NCI-H524 treated with DMSO at 0.1 percent for 48 hours (cell line): ENCODE measurements at regions not wholly inside any gene's neighbourhood (a gene's known extent, or its start where the extent isn't known, plus 50 kb on each side); places are given as distances from the start of the nearest gene placed in this dataset.
"Not testable (repeated sequence)": the region's sequence is repeated elsewhere in the genome, so short reads cannot be mapped to it uniquely, and the experiment has no call there.

ENCODE experiments used
- DNase-seq: peaks from one replicate; lab custom pipeline; 2025; lab: John Stamatoyannopoulos, UW

DNA sequence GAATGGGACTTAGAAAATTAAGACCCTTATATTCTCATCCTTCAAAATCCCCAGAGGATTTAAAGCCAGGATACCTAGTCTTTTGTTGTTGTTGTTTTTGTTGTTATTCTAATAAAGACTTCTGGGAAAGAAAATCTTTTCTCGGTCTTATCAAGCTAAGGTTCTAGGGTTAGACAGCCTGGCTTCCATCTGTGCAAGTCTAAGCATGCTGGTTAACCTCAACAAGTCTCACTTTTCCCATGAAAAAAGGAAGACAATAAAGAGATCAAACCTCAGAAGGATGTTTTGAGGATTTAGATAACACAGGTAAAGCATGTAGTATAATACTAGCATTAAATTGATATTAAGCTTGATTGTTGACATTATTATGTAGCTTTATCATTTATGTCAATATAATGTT lies 486.4 kb upstream of the SOX9 start:
- DNase-seq: no peak

DNA sequence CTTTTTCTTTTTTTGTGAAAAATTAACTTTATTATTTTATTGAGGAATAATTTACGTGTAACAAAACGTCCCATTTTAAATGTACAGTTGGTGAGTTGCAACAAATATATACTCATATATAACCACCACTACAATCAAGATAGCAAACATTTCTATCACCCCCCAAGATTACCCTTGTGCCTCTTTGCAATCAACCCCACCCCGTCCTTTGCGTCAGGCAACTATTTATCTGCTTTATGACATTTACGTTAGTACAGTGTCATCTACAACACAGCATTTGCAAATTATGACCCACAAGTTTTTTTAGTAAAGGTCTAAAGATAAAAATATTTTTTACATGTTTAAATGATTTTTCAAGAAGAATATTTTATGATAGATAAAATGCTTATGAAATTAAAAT lies 485.6 kb upstream of the SOX9 start:
- DNase-seq: no peak

DNA sequence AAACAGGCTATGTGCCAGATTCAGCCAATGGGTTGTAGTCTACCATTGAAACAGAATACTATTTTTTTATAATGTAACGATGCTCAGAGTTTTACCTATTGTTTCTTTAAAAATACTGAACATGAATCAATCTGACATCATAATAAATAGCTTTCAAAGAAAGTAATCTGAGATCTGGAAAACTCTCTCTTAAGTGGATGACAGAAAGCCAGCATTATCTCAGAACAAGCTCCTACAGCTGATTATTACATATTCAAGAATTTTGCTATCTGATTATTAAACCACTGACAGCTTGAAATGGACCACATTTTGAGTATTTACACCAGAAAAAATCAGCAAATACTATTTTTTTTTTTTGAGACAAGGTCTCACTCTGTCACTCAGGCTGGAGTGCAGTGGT lies 484.2 kb upstream of the SOX9 start:
- no peak for DNase-seq

DNA sequence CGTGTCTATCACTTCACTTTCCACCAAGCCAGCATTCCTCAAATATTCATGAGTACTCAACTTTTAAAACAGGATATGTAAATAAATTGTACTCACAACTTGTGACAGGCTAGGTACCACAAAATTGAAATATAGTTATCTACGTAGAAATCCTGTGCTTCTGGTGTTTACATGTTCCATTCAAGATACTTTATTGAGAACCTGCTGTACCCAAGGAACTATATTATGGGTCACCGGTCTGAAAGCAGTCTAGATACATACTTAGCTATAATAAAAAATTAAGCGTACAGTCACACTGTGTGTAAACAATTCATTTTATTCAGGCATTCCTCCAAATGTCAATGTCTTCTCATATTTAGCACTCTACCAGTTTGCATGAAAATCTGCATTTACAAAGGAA lies 482.2 kb upstream of the SOX9 start:
- no peak for DNase-seq

DNA sequence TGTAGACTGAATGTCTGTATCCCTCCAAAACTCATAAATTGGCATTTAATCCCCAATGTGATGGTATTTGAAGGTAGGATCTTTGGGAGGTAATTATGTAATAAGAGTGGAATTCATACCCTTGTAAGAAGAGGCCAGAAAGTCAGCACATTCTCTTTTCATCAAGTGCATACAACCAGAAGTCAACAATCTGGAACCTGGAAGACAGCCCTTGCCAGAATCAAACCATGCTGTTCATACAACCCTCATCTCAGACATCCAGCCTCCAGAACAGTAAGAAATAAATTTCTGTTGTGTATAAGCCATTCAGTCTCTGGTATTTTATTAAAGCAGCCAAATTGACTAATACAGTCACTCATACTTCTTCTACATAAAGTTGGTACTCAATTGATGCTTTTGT lies 481.0 kb upstream of the SOX9 start:
- no peak for DNase-seq

DNA sequence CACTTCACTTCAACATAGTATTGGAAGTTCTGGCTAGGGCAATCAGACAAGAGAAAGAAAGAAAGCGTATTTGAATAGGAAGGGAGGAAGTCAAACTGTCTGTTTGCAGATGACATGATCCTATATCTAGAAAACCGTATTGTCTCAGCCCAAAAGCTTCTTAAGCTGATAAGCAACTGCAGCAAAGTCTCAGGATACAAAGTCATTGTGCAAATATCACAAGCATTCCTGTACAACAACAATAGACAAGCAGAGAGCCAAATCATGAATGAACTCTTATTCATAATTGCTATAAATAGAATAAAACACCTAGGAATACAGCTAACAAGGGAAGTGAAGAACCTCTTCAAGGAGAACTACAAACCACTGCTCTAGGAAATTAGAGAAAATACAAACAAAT lies 473.9 kb upstream of the SOX9 start:
- DNase-seq: not testable (repeated sequence)

DNA sequence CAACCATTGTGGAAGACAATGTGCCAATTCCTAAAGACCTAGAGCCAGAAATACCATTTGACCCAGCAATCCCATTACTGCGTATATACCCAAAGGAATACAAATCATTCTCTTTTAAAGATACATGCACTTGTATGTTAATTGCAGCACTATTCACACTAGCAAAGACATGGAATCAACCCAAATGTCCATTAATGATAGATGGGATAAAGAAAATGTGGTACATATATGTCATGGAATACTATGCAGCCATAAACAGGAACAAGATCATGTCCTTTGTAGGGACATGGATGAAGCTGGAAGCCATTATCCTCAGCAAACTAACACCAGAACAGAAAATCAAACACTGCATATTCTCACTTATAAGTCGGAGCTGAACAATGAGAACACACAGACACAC lies 472.5 kb upstream of the SOX9 start:
- DNase-seq: not testable (repeated sequence)

DNA sequence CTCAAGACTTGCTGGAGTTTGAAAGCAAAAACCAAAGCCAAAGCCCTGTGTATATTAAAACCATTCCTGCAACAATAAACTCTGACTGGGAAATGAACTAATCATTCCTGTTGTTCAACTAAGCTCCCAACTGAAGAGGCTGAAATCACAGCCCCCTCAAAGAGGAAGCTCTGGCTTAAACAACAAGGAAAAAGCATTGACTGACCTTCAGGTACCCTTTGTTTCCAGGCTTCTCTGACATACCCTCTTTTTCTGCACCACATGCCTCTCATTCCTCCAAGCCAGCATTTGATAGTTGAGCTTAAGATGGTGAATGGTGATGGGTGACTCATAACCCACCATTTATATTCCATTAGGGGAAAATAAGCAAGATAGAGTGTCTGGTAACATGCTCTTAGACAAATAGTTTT lies 470.9 kb upstream of the SOX9 start:
- no peak for DNase-seq

DNA sequence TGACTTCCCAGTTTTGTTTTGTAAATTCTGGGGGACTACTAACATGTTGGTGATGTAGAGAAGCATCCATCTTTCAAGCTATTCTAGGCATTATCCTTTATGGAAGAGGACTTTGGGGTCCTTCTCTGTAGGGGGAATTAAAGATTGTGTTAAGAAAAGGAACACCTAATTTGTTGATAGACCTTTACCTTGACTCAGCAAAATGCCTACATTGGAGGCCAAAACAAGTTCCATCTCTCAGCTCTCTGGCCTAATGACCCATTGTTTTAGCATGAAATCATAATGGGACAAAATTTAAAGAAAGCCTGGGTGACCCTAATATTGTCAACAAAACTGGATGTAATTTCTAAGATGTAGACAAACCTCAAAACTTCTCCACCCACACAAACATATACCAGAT lies 465.3 kb upstream of the SOX9 start:
- no peak for DNase-seq

DNA sequence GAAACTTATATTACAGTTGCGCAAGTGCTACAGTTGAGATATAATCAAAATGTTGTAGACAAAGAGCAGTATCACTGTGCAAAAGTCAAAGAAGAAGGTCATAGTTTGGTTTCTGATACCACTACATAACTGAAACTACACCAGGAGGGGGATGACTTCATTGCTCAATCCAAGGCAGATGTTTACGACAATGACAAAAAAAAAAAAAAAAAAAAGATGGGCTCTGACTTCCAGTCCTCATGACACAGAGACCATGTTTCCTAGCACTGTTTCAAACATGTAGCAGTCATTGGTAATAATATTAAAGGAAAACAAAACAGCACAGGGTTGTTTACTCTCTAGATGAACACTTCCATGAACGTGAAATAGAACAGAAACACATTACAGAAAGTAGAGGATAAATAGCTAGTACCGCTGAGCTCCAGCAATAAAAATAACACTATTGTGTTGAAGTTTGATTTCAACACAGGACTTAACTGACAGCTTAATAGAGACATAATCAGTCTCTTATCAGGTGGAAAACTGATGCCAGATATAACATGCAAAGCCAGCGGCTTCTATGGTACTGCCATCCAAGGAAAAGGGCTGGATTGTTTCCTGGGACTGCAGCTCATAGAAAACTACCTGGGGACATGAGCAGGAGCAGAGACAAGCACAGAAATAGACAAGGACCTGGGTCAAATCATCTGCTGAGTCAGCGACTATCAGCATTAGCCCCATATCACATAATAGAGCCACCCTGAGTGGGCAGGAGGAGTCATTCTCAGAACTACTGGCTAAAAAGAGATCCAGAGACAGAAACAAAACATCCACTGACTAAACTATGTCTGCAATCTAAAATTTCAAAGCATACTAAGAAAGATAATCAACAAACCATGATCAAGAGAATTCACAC lies 463.6 kb upstream of the SOX9 start:
- DNase-seq: no peak

DNA sequence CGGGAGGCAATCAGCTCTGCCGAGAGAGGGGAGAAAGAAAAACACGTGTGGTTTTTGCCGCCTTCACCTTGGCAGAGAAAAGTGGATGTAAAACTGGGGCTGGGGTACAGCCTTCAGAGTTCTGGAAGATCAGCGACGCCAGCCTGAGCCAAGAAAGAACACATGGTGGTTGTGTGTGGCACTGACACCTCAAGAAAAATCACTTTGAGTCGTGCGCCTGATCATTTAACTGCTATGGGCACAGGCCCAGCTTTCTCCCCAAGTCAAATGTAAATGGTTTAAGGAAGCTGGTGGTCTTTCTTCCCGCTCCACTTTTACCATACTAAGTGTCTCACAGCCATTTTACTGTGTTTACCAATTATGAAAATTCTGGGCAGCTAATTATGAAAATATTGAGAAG lies 461.8 kb upstream of the SOX9 start:
- DNase-seq: no peak

DNA sequence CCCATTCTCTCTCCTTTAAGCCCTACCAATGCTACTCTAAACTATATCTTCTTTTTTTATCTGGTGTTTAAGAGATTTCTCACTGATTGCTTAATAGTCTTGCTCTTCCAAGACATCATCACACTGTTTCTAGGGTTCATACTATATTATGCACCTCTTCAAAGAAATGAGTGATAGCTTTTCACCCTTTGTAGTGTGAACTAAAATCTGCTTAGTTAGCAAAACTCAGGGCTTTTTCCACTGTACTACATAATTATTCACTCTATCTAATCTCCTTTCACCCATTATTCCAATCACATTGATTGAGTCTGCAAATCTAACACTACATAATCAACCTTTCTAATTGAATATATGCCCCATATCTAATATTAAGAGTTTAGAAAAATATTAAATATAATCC lies 456.0 kb upstream of the SOX9 start:
- no peak for DNase-seq

DNA sequence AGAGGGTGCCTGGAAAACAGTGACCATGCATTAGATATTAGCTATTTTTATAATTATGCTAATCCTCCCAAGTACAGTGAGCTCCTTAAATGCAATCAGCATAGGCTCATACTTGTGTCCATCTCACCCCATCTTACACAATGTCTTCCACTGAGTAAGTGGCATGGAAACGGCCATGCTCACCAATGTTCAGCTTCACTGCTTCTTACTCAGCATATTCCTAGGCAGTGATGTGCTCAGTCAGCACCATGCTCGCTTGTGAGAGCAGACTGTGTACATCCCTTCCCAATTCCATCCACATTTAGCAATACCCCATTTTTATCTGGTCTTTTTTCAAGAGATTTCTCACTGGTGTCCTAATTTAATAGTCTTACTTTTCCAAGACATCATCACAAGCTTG lies 454.8 kb upstream of the SOX9 start:
- no peak for DNase-seq

DNA sequence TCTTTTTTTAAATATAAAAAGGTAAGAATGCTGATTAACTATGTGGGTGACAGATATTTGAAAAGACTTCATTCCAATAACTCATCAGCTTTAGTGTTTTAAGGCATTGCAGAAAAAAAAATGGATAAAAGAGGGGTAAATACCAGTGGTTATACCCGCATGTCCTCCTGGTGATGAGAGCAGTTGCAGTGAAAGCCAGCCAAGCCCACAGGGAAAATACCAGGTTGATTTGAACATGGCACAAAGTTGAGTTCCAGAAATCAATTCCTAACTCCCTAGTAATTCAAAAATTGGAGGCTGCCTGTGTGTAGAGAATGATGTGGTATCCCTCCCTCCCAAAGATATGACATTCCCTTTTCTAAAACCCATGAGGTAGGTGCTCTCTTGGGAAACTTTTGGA lies 453.2 kb upstream of the SOX9 start:
- DNase-seq: no peak

DNA sequence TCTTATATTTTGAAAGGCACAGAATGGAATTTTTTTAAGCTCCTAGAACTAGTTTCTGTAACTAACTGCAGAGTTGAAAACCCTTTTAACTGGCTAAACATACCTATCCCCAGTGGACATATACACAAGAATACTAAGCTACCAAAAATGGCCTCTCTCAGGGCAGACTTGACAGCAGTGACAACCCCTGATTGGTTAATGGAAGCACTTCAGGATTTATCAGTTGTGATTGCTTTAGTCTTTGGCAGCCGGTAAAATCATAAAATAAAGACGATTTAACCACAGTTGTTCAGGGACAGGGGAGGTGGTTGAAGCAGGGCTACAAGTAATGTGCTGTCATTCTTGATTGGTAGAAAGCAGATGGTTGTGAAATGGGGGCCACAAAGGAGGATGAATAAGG lies 452.0 kb upstream of the SOX9 start:
- DNase-seq: no peak

DNA sequence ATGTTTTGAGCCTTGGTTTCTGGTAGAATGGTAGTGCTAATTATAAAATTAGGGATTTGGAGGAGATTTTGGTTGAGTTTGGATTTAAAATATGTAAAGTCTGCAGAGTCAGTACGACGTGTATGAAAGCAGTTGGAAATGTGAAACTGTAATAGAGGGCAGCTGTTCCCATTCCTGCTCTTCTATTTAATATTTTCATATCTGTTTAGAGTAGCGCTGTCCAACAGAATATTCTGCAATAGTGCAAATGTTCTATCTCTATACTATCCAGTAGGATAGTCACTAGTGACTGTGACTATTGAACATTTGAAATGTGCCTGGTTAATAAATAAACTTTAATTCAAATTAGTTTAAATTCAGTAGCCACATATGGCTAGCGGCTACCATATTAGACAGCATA lies 443.4 kb upstream of the SOX9 start:
- no peak for DNase-seq

DNA sequence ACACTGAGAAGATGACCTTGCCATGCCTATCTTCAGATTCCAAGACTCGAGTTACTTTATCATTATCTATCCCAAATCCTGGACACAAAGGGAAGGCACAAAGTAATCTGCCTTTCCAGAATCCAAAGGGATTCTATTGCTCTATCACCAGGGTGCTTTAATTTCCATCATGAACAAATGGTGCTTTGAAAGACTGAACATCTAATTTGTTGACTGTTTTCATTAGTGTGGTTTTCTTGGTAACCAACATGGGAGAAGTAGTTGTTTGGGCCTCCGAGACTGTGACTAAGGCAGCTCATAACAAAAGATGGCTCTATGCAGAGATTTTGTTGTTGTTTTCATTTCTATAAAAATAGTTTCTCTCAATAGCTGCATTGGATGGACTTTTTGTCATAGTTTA lies 441.0 kb upstream of the SOX9 start:
- no peak for DNase-seq

DNA sequence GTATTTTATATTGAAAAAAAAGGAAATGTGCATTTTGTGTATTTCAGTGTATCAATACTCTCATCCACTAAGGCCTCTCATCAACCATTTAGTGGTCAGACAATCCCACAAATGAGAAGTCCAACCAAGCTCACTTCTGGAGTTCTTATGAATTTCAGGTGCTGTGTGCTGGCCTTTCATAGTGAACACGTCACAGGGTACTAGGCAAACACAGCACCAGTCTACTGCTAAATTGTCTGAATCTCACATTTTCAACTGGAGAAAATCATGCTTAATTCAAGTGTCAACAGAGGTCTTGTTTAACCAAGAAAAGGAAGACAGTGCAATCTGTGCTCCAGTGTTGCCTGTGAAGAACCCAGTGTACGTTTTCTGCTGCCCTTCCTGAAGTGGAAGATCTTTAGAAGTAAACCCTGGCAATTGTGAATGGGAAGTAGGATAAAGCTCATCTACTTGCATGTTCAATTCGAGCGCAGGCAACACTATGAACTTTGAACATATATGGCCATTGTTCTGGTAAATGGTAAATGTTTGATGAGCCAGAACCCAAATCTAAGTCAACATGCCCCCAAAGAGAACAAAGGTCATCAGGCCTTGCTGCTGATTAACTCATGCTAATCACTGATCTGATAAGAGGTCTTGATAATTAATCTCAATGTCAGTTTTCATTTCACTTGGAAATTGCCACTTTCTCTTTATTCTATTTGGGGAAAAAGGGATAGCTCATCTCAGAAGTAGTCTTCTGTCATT lies 439.2 kb upstream of the SOX9 start:
- DNase-seq: no peak

DNA sequence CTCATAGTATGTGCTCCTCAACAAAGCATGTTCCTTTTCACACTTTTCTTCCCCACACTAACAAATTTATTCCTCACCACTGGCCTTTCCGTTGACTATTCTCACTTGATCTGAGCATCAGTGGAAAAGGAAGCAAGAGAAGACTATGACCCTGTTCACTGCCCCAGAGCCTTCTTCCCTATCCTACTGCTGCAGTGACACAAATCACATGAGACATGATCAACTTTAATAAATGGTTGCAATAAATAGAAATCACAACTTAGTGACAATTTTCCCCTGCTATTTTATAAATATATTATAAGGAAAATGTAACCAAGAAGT lies 438.7 kb upstream of the SOX9 start:
- no peak for DNase-seq

DNA sequence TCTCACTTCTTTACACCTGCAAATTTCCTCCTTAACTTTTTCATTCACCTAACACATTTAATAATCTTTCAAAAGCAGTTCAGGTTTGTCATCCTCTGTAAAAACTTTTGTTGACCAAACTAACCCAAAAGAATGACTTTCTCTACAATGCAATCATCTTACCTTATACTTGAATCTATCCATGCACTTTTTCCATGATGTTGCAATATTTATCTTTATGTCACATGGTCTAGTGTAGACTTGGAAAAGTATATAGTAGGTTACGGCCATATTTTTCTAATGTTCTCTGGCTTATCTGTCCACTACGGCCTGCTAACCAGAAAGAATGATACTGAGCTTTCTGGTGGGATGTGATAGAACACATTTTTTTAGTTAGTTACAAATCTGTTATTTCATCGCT lies 431.0 kb upstream of the SOX9 start:
- no peak for DNase-seq

DNA sequence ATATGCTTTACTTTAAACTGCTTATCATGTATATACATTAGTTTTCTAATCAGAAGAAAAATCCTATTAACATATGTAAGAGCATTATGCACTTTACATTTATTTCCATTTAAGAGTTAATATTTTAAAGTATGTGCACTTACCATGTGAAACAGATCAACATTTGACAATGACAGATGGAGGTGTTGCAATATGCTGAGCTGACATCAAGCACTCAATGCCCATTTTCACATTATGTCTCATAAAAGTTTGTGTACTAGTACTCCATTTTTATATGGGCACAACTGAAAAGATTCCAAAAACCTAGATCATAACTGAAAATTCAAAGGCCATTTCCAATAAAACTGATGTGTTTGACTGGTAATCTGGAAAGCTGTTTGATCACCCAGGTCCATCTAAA lies 420.9 kb upstream of the SOX9 start:
- DNase-seq: no peak

DNA sequence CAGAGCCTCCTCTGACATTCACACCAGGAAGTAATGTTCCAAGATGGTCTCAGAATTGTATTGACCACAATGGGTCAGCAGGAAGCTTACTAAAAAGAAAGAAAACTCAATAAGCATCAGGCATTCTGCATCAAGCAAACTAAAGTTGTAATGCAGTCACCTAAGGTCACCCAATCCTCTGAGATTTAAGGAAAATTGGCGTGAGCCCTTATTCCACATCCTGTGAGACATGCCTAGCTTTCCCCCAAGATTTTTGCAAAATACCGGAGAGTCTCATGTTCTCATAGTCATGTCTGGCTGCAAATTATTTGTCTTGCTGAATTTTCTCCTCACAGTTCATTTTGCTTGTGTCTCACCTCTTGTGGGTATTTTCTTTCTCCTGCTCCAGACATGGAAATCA lies 417.1 kb upstream of the SOX9 start:
- no peak for DNase-seq

DNA sequence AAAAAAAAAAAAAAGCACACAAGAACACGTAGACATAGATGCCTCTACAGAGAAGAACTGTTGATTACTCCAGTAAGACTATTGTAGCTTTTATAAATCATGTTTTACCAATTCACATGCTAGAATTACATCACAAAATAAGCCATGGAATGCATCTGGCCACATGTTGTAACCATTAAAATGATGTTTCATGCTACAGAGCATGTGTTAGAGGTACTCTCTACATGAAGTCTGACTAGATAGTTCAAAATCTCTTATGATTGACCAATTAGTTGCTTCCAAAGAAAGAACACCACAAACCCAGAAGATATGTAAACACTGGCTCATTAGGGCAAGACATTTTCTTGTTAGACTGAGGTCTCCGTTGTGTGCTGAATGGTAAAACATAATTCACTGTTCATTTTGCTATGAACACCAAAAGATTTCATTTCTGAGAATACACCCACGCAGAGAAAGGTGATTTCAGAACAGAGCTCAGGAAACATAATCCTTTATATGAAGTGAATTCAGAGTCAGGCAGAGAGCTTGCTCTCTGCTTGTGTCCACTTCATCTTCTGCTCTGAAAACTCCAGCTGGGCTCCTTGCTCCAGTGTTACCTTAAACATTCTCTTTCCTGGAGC lies 411.4 kb upstream of the SOX9 start:
- no peak for DNase-seq
